HG02973 (cell line): ENCODE measurements at regions not wholly inside any gene's neighbourhood (a gene's known extent, or its start where the extent isn't known, plus 50 kb on each side); places are given as distances from the start of the nearest gene placed in this dataset.

ENCODE experiments used
- ATAC-seq: cut with Tn5 transposase; IDR thresholded peaks from one replicate; pipeline ENCODE4 v1.9.1; 2021; ENCODE audit warnings: moderate library complexity; ENCODE audit not compliant: unreplicated experiment

GRCh38 chr16:77551357-77551756 lies 116.5 kb upstream of the ADAMTS18 start:
- no peak for ATAC-seq

DNA sequence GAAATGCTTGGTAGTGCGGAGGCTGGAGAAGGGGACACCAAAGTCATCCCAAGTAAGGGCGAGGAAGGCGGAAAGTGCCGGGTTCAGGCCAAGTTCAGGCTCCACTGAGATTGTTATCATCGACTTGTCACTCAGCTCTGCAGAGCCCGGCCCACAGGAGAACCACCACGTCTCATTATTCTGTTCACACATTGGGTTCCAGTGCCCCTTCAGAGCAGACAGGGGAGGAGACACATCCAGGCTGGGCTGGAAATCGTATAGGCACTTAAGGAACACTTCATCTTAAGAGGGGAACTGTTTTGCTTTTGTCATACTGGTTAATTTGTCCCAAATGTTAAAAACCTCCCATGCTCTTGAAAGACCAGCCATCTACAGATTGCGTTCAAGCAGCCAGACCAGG lies 118.3 kb upstream of the ADAMTS18 start:
- no peak for ATAC-seq

- ATAC-seq, result no peak
Measured at GRCh38 chr16:77555126-77555525, 120.3 kb upstream of the ADAMTS18 start.

- ATAC-seq, result no peak
Measured at GRCh38 chr16:77555791-77556190, 121.0 kb upstream of the ADAMTS18 start.

DNA sequence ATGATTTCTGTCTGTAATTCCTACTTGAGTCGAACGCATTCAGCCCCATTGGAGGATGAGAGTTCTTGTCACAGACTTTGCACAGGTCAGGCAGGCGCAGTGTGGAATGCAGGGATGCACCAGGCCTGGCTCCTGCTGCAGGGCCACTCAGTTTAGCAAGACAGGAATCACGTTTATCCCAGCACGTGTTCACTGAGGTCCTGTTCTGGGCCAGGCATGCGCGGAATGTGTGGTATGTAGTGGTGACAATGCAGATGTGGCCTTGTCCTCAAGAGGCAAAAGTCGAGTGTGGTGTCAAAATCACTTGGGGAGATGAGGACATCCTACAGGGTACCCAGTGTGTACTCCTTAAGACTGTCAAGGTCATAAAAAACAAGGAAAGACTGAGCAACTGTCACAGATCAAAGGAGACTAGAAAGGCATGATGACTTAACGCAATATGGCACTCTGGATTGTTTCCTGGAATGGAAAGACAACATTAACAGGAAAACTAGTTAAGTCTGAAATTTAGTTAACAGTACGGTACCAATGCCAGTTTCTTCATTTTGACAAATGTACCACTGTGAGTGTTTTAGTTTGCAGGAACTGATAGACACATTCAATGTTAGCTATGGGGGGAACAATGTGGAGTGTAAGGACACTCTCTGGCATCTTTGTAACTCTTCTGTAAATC lies 121.5 kb upstream of the ADAMTS18 start:
- no peak for ATAC-seq

GRCh38 chr16:77557385-77557784 lies 122.6 kb upstream of the ADAMTS18 start:
- no peak for ATAC-seq

GRCh38 chr16:77558786-77559185 lies 124.0 kb upstream of the ADAMTS18 start:
- ATAC-seq, result no peak

- ATAC-seq, result no peak
Measured at GRCh38 chr16:77562497-77562896, 127.7 kb upstream of the ADAMTS18 start.

DNA sequence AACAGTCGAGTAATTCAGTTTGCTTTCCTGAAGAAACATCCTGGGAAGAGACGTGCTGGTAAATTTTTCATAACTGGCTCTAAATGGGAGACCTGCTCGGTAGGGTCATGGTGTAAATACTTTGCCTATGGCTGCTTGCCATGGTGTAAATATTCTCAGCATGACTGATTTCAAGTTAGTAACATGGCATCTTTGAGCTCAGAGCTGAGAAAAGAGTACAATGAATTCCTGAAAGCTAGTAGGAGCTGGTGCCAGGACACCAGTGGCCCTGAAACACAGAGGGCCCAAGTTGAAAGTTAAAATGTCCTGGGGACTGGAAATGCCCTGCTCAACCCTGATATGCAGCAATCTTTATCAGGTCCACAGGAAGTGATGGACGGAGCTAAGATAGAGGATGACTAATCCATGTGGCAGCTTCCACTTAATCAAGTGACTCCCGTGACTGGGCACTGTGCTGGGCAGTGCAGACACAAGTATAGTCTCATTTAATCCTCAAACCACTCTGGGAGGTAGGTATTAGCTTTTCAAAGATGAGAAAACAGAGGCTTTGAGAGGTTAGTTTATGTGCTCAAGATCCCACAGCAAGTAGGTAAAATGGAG lies 130.1 kb upstream of the ADAMTS18 start:
- no peak for ATAC-seq

DNA sequence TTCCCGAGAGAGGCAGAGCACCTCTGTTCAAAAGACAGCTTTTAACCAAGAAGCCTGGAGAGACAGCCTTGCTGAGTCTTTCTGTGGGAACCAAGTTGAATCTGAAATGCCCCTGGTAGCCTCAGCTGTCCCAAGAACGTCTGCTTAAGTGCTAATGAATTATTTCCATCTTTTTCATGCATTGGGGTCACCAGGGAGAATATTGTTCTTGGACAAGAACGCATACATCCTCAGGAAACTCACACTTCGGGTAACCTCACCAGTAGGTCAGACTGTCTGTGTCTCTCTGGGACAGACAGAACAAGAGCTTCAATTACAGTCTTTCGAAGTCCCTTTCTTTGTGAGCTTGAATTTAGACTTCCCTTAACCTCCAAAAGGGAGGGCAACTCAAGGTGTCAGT lies 134.6 kb upstream of the ADAMTS18 start:
- no peak for ATAC-seq

DNA sequence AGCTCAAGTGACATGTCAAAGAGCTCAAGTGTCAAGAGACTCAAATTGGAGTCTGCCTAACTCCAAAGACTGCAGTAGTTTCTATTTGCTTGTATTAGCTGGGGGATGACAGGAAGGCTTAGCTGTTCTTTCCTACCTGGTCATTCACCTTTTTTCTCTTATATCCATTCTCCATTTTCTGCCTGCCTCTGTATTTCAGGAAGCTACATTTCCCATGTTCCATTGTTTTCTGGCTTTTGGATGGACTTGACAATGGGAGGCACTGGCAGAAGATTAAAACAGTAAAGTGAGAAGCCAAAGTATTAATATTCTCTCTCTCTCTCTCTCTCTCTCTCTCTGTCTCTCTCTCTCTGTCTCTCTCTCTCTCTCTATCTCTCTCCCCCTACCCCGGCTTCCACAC lies 135.7 kb upstream of the ADAMTS18 start:
- no peak for ATAC-seq

DNA sequence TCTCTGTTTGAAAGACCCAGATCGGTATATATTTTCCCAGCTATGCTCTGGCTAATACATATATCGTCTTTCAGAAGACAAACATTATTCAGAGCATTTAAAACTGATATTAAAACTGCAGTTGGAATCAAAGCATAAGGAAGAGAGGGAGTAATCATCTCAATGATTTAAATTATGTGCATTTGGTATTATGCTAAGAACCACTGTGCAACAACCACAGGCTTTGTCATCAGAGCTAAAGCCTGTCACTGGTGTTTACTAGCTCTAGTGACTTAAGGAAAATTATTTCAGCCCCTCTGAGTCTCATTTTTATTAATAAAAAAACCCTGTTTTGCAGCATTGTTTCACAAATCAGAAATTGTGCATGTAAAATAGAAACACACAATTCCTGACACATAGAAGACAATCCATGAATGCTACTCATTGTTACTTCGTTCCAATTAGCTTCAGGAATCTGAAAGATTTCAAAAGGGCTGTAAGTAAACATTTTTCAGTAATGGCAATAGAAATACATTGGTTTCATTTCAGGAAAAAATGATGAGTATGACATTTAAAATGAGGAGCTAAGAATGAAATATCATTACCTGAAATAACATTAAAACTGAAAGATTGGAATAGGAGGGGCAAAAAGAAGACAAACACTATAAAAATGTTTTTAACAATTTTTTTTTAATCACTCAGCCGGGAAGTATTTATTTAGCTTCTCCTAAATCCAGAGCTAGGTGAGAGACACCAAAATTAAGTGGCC lies 136.5 kb upstream of the ADAMTS18 start:
- no peak for ATAC-seq

DNA sequence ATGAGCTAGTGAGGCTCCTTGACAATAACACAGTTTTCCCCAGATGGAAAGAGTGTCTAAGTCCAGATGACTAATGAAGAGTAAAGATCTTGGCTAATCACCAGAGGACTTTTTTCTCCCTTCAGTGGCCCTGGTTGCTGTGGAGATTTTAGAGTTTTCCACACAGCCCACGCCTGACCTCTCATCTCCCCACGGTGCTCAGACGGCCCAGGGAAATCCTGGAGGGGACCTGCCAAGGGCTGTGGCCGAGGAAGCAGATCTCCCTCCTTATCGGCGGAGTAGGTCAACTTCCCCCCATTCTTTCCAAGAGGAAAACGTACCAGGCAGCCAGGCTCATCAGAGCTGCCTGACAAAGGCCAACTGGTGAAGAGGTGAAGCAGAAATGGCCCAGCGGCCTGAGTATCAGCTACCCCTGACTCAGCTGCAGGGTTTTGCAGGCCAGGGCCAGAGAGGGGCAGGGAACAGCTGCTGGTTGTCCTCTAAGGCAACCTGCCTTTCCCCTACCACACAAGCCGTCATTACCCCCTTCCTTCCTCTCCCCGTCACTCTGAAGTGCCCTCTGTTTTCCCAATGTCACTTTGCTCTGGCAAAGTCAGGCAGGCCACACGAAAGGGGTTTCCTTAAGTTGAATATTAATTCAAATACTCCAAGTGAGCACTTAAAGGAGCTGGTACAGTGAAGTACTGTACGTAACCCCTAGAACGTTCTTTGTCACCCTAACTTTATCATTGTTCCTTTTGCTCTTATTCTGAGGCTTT lies 140.2 kb upstream of the ADAMTS18 start:
- ATAC-seq, result no peak

DNA sequence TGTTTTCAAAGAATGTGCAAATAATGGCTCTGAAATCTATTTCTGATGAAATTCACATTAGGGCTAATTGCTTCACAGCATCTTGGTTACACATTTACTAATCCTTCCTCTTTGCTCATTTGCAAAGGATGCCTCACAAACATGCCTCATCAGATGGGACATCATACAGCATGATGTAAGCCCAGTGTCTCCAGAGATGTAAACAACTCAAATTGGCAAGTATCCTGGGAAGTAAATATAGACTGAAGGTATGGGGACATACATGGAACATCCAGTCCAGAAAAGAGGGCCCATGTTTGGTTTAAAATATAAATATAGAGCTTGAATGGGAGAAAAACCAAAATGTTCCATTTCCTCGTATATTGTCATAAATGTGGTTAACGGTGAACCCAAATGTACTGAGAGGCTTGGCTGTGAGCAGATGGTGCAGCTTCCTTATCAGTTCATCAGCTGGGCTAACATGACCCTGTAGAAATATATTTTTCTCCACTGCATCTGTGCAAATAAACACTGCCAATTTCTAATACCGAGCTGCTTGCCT lies 142.9 kb upstream of the NUDT7 start:
- no peak for ATAC-seq

DNA sequence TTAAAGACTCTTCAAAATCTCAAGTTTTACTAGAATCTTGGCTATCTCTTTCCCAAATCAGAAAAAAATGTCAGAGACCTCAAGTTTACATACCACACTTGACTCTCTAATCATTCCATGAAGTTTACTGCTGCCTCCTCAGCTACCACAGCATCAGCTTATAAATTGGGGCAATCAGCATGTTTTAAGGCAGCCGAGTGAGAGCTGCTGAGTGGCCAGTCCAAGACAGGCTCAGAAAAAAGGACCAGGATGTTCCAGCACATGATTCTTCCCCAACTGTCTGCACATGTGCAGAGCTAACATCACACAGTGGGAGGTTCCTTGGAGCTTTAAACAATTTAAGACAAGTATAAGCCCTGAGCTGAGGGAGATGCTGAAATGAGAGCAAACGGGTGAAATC lies 140.6 kb upstream of the NUDT7 start:
- ATAC-seq, result no peak

GRCh38 chr16:77584205-77584859 lies 138.0 kb upstream of the NUDT7 start:
- ATAC-seq, result no peak

- no peak for ATAC-seq
Measured at GRCh38 chr16:77585379-77586251, 136.7 kb upstream of the NUDT7 start.

DNA sequence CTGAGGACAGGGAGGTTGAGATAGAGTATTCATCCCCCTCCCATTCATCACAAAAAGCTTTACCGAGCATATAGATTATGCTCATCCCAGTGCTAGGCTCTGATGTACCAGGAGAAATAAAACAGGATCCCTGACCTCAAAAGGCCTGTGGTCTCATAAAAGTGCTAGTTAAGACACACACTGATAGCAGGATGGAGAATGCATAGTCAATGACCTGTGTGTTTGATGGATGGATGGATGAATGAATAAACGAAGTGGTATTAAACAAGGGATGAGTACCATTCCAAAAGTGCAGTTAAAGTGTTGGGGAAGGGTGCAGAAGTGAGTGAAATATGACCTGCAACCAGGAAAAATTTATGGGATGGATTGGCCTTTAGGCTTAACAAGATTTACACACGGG lies 133.9 kb upstream of the NUDT7 start:
- ATAC-seq, result no peak

GRCh38 chr16:77589071-77589765 lies 133.1 kb upstream of the NUDT7 start:
- ATAC-seq, result no peak
